ENCODE measurements at regions not wholly inside any gene's neighbourhood (a gene's known extent, or its start where the extent isn't known, plus 50 kb on each side); places are given as distances from the start of the nearest gene placed in this dataset.

DNA sequence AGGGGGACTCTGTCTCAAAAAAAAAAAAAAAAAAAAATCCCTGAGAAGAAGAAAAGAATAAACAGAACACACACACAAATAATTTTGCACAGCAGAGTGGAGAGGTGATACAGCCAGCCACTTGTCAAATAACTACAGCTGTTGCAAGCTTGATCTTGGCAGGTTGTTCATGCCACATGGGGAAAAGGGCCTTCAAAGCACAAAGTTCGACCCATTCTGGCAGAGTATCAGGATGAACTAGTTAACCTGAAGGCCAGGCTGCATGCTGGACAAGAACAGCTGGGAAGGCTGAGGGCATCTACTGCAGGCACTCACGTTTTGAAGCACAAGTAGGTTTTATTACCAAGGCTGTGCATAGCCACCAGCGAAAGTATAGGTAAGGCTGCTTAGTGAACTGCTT is 104.1 kb downstream of the KCTD15 start:
- no peak for DNase-seq

DNA sequence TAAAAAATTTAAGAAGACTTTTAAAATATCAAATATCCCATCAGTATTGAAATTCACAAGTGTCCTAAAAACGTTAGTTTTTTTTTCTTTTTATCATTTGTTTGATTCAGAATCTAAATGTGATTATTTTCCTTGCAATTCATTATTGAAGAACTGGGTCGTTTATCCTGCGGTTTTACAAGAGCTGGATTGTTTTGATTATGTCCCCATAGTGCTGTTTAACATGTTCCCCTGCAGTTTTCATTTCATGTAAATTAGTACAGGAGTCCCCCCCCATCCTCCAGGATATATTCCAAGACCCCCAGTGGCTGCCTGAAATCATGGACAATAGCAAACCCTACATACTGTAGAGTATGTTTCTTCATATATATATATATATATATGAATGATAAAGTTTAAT is 105.7 kb downstream of the KCTD15 start:
- DNase-seq: no peak

DNA sequence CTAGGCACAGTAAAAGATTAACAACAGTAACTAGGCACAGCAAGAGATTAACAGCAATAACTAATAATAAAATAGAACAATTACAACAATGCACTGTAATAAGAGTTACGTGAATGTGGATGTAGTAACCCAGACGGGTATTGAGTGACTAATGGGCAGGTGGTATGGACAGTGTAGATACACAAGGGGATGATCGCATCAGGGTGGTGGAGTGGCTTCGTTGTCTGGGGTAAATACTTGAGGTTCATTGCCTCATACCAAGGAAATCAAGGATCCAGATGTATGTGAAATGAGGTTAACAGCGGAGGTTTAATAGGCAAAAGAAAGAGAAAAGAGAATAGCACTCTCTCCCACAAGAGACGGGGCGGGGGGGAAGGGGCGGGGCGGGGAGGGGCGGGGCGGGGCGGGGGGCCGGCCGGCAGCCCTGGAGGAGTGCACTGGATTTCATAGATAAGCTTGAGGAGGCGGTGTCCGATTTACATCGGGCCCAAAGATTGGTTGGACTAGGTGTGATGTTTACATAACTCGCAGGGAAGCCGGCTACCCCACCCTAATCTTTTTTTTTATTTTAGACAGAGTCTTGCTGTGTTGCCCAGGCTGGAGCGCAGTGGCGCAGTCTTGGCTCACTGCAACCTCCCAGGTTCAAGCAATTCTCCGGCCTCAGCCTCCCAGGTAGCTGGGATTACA is 106.3 kb downstream of the KCTD15 start:
- DNase-seq: no peak

DNA sequence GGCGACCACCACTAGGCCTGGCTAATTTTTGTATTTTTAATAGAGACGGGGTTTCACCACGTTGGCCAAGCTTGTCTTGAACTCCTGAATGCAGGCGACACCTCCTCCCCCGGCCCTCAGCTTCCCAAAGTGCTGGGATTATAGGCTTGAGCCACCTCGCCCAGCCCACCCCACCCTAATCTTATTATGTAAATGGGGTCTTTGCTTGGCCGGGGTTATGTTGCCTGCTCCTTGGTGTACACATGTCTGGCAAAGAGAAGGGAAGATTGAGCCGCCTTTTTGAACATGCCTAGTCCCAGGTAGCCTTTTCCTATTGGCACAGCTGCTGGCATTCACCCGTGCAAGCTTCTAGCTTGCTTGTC is 106.8 kb downstream of the KCTD15 start:
- no peak for DNase-seq

DNA sequence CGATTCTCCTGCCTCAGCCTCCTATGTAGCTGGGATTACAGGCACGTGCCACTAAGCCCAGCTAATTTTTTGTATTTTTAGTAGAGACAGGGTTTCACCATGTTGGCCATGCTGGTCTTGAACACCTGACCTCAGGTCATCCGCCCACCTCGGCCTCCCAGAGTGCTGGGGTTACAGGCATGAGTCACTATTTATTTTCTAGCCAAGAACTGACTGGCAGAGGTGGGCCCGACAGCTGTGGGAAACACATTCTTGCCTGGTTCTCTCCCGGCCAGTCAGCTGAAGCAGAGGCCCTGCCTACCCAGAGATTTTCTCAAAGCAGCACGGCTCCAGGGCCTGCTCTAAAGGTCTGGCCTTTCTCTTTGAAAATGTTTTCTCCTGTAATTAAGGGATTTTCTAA is 108.0 kb downstream of the KCTD15 start:
- peak; percentile 13 for DNase-seq

DNA sequence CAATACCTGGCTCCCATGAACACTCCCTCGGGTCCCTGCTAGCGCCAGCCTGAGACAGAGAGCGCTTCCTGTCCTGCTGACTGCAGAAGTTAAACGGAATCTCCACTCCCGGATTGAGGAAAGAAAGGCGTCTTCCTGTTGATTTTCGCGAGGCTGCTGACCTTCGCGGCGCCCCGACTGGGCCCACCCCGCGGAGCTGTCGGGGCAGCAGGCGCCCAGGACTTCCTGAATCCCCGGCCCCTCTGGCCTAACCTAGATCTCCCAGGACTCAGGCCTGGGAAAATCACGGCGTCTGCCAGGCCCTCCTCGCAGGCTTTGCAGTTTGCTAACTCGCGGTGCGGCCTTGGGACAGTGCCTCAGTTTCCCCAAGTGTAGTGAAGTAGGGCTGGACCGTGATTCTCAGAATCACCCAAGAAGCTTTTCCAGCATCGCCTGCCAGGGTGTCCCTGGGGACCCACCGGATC is 108.8 kb downstream of the KCTD15 start:
- DNase-seq: peak; percentile 78

DNA sequence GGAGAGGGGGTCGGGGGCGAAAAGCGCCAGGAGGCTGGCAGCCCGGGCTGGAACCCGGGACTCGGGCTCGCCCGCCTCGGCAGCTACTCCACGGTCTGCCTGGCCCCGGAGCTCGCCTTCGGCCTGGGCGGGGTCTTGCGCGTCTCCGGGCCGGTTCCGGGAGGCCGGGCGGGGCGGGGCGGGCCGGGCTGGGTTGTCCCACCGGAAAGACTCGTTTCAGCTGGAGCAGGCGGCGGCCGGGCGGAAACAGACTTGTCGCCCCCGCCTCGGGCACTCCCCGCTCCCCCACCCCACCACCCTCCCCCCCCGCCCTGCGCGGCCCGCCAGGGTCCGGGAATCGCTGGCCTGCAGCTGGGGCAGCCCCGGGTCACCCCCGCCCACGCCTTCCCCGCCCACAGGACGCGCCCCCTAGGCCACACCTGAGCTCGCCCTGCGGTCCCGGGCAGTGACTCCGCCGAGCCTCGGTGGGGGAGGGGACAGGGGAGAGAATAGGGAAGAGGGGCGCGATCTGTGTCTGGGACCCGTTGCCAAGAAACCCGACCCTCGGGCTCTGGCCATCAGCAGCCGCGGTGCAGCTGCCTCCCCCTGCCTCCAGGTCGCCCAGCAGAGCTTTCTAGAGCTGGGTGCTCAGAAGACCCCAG is 109.4 kb downstream of the KCTD15 start:
- DNase-seq: no peak

DNA sequence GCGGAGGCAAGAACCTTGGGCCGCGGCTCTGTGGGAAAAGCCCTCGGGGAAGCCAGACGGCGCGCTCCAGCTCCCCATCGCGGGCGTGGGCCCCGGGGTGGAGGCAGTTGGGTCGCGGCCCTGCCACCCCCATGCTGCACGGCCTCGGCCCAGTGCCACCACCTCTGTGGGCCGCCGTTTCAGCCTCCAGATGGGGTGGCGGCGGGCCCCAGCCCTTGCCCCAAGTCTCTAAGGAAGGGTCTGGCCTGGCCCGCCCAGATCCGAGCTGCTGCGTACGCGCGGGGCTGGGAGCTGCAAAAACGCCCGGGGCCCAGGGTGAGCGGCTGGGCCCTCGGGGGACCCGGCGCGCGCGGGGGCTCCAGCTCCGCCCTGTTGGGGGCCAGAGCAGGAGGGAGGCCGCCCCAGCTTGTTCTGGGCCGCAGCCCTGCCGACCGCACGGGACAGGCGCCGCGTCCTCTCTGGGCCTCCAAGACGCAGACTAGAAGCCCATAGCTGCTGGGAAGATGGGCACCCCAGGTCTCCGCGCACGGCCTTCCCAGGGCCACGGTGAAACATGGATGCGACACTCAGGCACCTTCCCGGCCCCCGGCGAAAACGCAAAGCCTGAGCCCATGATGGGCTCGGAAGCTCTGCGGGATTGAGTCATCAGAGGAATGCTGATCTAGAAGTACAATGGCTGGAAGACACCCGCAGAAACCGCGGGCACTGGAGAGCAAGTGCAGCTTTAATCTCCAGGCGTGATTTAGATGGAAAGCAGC is 110.1 kb downstream of the KCTD15 start:
- peak; percentile 77 for DNase-seq

DNA sequence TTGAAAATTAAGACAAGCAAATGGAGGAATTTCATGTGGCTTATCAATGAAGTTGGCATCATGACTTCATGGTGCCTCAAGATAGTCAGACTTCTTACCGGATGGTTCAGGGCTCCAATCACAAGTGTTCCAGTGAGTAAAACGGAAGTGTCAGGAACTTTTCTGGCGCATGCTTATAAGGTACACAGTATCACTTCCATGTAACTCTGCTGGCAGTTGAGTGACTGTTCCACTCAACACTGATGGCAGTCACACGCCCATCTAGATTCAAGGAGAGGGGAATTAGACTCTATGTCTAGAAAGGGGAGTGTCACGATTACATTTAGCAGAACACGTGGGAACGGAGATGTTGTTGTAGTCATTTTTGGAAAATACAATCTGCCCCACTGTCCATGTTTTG is 114.3 kb downstream of the KCTD15 start:
- DNase-seq: no peak

DNA sequence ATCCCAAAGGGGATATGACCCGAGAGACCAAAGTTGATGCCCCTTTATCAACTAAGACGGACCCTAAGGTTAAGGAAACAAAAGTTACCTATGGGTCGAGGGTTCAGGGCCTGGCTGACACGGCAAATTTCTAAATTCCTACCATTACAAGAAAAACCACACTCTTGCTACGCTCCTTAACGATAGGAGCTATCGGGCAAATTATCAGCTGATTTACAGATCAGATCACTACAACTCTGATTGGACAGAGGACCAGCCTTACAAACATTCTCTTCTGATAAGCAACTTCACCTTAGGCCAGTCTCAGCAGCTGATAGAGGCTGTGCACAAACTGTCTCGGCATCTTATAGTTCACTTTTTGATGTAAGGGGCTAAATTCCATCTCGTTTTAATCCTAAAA is 117.9 kb downstream of the KCTD15 start:
- no peak for DNase-seq

DNA sequence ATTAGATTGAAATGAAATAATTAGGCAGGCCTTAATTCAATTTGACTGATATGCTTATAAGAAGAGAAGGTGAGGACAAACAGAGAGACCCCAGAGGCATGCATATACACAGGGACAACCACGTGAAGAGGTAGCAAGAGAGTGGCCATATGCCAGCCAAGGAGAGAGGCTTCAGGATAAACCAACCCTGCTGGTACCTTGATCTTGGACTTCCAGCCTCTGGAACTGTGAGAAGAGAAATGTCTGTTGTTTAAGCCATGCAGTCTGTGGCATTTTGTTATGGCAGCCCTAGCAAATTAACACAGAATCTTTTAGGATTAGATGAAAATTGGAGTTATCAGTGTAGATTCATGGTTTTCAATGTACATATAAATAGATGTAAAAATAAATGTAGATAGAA is 120.1 kb downstream of the KCTD15 start:
- no peak for DNase-seq

DNA sequence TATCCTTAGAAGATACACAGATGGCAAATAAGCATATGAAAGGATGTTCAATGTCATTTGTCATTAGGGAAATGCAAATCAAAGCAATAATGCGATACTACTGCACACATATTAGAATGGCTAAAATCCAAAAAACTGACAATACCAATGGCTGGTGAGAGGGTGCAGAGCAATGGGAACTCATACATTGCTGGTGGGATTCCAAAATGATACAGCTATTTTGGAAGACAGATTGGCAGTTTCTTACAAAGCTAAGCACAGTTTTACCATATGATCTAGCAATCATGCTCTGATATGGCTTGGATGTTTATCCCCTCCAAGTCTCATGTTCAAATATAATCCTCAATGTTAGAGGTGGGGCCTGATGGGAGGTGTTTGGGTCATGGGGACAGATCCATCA is 122.6 kb downstream of the KCTD15 start:
- DNase-seq: no peak

DNA sequence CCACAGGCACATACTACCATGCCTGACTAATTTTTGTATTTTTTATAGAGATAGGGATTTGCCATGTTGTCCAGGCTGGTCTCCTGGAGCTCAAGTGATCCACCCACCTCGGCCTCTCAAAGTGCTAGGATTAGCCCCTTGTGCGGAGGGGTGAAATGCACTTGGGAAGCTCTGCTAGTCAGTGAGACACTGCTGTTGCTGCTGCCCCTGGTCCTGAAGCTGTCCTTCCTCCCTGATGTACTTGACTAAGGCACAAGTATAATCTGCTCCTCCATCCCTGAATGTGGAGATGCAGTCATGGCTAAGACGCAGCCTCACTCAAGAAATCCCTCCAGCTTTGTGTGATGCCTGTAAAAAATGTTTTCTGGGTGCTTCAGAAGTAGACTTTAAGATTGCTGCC is 124.5 kb downstream of the KCTD15 start:
- no peak for DNase-seq

DNA sequence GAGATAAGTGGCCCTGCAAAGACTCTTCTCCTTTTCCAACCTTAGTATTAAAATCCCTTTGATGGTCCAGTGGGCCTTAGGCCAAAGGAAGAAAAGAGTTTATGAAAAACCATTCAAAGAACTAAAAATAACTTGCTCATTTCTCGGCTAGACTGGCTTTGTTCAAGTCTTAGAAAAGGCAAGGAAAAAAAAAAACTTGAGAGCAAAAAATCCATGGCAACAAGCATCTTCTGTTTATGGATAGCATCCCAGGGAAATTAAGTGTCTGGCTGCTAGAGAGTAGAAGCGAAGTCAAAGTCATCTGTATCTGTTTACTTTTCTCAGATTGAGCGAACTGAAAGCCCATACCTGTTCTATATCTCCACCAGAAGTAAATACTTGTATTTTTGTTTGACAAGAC is 129.6 kb downstream of the KCTD15 start:
- no peak for DNase-seq

DNA sequence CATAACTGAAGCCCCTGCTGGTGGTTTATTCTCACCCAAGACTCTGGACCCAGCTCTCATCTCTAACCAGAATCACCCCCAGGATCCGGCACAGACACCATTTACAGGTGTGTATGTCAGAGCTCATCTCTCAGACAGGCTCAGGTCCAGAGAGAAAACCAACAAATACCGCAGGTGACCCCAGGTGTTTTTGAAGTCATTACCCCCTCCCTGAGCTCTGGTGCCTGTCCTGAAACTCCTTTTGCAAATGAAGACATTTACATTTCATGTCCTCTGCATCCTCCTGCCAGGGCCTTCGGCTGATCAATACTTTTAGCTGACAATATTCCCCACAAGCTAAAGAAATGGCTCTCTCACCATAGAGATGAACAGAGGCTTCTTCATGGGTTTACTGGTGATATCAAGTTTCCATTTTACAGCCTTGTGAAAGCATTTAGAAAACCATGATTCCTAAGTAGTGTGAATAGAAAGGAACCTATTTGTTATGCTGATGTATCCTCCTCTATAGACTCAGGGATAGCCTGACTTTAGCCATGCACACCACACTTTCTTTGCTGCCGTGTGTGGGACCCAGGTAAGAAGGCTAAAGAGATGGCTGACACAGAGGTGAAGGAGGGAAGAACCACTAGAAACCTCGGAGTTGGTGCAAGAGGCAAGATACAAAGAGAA is 131.3 kb downstream of the KCTD15 start:
- DNase-seq: no peak

DNA sequence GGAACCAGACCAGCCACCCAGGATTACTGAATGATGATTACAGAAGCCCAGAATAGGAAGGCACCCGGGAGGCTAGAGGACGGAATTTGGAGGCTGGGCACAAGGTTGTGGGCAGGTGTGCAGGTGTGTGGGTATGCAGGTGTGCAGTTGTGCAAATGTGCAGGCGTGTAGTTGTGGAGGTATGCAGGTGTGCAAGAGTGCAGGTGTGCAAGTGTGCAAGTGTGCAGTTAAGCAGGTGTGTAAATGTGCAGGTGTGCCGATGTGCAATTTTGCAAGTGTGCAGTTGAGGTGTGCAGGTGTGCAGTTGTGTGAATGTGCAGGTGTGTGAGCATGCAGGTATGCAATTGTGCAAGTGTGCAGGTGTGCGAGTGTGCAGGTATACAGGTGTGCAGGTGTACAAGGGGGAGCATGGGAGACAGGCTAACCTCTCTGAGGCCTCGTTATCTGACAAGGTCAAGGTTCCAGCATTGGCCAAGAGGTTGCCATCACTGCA is 131.8 kb downstream of the KCTD15 start:
- DNase-seq: no peak

DNA sequence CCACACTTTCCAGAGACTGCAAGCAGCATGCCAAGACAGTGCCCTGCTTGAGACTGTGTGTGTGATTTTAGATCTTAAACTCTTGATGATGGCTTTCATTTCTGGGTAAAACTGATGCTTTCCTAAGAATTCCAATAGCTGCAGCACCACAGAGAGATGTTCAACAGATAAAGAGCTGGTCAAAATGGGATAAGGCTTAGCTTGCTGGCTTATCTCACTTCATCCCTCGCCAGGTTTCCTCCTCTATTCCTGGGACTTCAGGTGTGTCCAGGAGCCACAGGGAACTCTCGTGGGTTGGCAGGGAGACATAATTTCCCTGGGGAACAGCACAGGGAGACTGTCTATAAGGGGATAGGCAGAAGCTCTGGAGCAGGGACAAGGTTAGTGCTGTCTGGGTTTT is 137.3 kb downstream of the KCTD15 start:
- no peak for DNase-seq

DNA sequence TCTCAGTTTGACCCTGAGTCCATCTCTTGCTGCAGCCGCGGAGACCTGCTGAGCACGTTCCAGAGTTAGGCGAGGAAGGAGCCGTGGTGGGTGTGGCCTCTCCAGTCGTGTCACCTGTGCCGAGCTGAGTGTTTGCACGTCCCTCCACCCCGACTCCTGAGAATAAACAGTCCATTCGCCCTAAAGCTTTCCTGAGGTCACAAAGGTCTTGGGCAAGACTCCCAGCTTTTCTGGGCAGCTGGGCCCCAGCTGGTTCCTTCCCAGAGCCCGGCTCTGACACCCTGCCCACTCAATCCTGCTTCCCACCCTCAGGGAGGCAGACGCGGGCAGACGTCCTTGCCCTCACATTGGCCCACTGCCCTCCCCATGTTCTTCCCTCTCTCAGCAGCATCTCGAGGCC is 142.2 kb downstream of the KCTD15 start:
- no peak for DNase-seq

DNA sequence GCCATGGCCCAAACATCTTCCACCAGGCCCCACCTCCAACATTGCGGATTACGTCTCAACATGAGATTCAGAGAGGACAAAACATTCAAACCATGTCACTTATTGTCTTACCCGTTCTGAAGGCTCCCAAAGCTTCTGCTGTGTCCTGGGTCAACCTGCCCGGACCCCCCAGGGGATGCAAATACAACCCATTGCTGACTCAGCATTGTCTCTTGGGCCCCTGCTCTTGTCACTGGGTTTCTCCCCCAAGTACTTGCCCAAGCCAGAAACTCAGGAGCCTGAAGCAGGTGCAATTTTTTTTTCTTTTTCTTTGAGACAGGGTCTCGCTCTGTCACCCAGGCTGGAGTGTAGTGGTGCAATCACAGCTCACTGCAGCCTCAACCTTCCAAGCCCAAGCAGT is 144.5 kb downstream of the KCTD15 start:
- no peak for DNase-seq

DNA sequence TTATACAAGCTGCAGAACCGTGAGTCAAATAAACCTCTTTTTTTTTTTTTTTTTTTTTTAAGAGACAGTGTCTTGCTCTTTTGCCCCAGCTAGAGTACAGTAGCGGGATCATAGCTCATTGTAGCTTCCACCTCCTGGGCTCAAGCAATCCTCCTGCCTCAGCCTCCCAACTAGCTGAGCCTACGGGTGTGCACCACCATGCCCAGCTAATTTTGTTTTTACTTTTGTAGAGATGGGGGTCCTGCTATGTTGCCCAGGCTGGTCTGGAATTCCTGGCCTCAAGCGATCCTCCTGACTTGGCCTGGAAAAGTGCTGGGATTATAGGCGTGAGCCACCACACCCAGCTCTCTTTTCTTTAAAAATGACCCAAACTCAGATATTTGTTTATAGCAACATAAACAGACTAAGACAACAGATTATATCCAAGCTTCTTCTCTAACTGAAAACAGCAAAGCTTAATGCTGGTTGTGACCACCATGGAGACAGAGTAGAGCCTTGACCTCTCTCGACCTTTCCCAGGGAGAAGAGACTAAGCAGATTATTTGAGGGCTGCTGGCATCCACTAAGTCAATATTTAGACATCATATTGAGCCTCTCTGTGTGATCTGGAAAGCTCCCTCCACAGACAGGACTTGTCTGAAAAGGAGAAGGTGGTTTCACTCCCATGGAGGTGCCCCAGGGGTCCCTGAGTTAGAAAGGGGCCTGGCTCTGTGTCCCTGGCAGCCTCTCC is 150.0 kb downstream of the KCTD15 start:
- no peak for DNase-seq

DNA sequence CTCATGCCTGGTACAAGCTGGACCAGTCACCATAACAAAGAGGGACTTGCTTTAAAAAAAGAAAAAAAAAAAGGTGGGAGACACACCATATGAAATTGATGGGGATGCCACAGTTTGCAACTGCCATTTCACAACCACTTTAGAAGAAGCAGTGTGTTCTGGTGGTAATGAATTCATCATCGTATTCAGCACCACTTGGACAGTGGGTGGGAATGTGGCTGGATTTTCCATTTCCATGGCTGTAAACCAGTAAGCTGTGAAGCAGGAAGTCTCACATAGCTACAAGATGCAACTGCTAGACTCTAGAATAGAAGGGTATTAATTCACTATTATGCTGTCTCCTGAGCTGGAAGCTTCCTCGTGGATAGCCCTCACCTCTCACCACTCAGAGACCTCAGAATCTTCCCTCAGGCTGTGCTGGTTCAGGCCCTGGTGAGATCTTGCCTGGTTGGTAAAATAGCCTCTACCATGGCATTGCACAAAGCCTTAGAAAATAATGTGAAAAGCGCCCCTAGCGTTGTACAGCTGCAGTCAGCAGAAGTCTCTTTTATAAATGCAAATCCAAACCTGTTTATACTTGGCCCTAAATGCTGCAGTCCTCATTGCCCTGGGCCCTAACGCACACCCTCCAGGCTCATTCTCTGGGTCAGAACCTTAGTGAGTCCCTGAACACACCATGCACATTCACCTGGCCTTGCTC is 150.7 kb downstream of the KCTD15 start:
- no peak for DNase-seq

Measured in right kidney (tissue), 1 donor.